Omental fat pad (tissue), 3 donors: ENCODE measurements at regions not wholly inside any gene's neighbourhood (a gene's known extent, or its start where the extent isn't known, plus 50 kb on each side); places are given as distances from the start of the nearest gene placed in this dataset.

Source experiments
- ATAC-seq: fragments of 150-250 bp; one replicate; pipeline ENCODE4 v1.9.1; 2016; ENCODE audit warnings: mild to moderate bottlenecking, moderate library complexity; ENCODE audit not compliant: low FRiP score
- DNase-seq: peaks from one replicate; pipeline ENCODE4 v3.0.0-alpha.2; 2019; ENCODE audit warnings: low spot score
- TF ChIP-seq, protein P1 (sequence below), 3 donors: fragments of 450-650 bp; IDR thresholded peaks; one replicate each; pipeline ENCODE4 v1.5.1; 2016 to 2017; ENCODE audit warnings: antibody characterized with exemption in 3 of 3, mild to moderate bottlenecking in 3 of 3, moderate library complexity in 2 of 3

DNA sequence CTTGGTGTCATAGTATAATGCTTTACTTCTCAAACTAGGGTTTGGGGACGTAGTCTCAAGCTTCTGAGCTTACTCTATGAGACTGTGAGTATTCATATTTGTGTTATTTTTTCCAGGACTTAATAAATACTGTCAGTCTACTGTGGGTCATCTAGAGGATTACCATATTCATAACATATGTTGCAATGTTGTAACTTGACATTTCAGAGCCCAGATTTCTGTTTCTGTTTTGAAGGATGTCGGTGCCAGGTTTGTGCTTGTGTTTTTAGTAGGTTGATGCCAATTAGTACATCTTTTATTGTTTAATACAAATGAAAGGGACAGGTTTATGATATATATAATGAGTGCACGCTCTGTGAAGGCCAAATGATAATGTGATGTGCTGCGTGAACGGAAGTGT, 69.6 kb downstream of the SPANXN4 start:
- no peak for DNase-seq
- no peak for ATAC-seq
- TF ChIP-seq, protein P1, sequence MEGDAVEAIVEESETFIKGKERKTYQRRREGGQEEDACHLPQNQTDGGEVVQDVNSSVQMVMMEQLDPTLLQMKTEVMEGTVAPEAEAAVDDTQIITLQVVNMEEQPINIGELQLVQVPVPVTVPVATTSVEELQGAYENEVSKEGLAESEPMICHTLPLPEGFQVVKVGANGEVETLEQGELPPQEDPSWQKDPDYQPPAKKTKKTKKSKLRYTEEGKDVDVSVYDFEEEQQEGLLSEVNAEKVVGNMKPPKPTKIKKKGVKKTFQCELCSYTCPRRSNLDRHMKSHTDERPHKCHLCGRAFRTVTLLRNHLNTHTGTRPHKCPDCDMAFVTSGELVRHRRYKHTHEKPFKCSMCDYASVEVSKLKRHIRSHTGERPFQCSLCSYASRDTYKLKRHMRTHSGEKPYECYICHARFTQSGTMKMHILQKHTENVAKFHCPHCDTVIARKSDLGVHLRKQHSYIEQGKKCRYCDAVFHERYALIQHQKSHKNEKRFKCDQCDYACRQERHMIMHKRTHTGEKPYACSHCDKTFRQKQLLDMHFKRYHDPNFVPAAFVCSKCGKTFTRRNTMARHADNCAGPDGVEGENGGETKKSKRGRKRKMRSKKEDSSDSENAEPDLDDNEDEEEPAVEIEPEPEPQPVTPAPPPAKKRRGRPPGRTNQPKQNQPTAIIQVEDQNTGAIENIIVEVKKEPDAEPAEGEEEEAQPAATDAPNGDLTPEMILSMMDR (IDR thresholded peaks at IDR 0.05) = no peak

DNA sequence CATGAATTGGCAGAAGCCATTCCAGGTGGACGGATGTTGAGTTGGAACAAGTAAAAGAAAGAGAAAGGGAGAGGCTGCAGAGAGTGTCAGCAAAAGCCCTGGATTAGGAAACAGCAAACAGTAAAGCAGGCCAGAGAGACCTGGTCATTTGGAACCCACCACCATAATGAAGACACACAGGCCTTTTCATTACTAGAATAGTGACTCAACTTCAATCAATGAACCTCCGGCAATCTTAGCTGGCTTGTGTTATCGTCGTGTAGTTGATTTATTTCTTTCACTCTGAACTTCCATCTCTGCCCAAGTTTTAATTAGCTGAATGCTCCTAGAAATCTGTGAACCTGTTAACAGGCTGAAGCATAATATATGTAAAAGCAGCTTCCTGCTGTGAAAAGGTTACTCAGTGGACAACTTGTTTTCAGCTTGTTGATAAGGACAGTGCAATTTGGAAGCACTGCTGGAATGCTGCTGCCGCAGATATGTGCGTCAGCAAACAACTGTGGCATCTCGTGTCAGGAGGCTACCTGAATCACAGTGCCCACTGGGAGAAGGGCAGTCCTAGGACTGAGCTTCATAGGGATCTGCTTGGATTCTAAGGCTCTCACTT, 68.8 kb downstream of the SPANXN4 start:
- TF ChIP-seq, protein P1 (IDR thresholded peaks at IDR 0.05) = no peak

More for the DNA sequence above, 68.8 kb downstream of the SPANXN4 start:
- ATAC-seq (no peak), DNase-seq (no peak)
